GM21619 (cell line): ENCODE measurements at regions not wholly inside any gene's neighbourhood (a gene's known extent, or its start where the extent isn't known, plus 50 kb on each side); places are given as distances from the start of the nearest gene placed in this dataset.

Experiments
- ATAC-seq: cut with Tn5 transposase; IDR thresholded peaks from one replicate; pipeline ENCODE4 v1.9.1; 2021; ENCODE audit not compliant: unreplicated experiment

- no peak for ATAC-seq
Observed at GRCh38 chr15:56868170-56868569, 50.3 kb upstream of the TCF12 start.

GRCh38 chr15:56866803-56867202 is 51.6 kb upstream of the TCF12 start:
- no peak for ATAC-seq

GRCh38 chr15:56857828-56858227 is 60.6 kb upstream of the TCF12 start:
- ATAC-seq, result no peak

- no peak for ATAC-seq
Observed at GRCh38 chr15:56856934-56857333, 61.5 kb upstream of the TCF12 start.

GRCh38 chr15:56844892-56845291 is 73.6 kb upstream of the TCF12 start:
- ATAC-seq, result no peak

- ATAC-seq, result no peak
Observed at GRCh38 chr15:56844471-56844870, 74.0 kb upstream of the TCF12 start.

- ATAC-seq, result no peak
Observed at GRCh38 chr15:56839641-56840040, 78.8 kb upstream of the TCF12 start.

GRCh38 chr15:56839099-56839498 is 79.3 kb upstream of the TCF12 start:
- ATAC-seq, result no peak

- no peak for ATAC-seq
Observed at GRCh38 chr15:56838085-56838484, 80.4 kb upstream of the TCF12 start.

- ATAC-seq, result no peak
Observed at GRCh38 chr15:56837273-56837672, 81.2 kb upstream of the TCF12 start.

GRCh38 chr15:56835718-56836171 is 82.7 kb upstream of the TCF12 start:
- no peak for ATAC-seq

GRCh38 chr15:56832125-56832524 is 86.3 kb upstream of the TCF12 start:
- no peak for ATAC-seq

GRCh38 chr15:56831467-56832005 is 86.9 kb upstream of the TCF12 start:
- no peak for ATAC-seq

- no peak for ATAC-seq
Observed at GRCh38 chr15:56824175-56824574, 90.9 kb upstream of the ZNF280D start.

GRCh38 chr15:56821721-56822425 is 88.6 kb upstream of the ZNF280D start:
- ATAC-seq, result peak; percentile 73

GRCh38 chr15:56820333-56820732 is 87.0 kb upstream of the ZNF280D start:
- ATAC-seq, result no peak

GRCh38 chr15:56817321-56818080 is 84.2 kb upstream of the ZNF280D start:
- ATAC-seq, result no peak

GRCh38 chr15:56816781-56817180 is 83.5 kb upstream of the ZNF280D start:
- ATAC-seq, result no peak

- no peak for ATAC-seq
Observed at GRCh38 chr15:56815247-56815646, 81.9 kb upstream of the ZNF280D start.

GRCh38 chr15:56814429-56814828 is 81.1 kb upstream of the ZNF280D start:
- no peak for ATAC-seq

- ATAC-seq, result no peak
Observed at GRCh38 chr15:56813995-56814394, 80.7 kb upstream of the ZNF280D start.

GRCh38 chr15:56812961-56813360 is 79.7 kb upstream of the ZNF280D start:
- no peak for ATAC-seq
